ENCODE measurements at regions not wholly inside any gene's neighbourhood (a gene's known extent, or its start where the extent isn't known, plus 50 kb on each side); places are given as distances from the start of the nearest gene placed in this dataset.

DNA sequence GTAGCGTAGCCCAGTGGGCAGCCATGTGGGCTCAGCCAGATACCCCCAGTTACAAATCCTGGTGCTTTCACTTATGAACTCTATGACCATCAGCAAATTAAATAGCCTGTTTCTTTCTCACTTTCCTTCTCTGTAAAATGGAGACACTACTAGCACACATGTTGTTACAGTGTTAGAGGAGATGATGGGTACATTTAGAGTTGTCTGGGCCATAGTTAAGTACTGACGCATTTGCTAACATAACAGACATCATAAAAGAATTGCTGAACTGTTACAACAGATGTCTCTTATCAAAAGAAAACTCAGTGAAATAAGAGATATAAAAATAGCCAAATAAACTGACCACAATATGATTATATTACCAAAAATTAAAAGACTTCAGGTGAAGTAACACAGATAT, 69.9 kb upstream of the DOK5 start:
- in situ Hi-C loops (cut with HindIII; ENCODE audit: low sequenced_read_pairs): no loop called here
- DNase-seq (ENCODE audit: low spot score): no peak

DNA sequence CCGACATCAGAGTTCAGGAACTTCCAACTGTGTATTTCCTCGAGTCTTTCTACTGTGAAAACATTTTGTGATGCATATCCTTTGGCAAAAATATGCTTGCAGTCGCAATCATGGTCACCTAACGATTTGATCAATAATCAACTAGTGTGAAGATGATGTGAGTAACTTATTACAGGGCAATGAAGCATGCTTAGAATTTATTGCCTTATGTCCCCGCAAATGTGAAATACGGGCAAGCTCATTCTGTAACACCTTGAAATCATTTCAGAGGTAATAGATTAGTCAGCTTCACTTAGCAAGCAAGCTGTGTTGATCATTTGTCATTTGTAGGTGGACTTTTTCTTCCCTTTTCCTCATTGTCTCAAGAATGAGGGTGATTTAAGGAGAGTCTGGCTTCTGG, 67.9 kb upstream of the DOK5 start:
- DNase-seq (ENCODE audit: low spot score): no peak
- in situ Hi-C loops (cut with HindIII; ENCODE audit: low sequenced_read_pairs): no loop called here

DNA sequence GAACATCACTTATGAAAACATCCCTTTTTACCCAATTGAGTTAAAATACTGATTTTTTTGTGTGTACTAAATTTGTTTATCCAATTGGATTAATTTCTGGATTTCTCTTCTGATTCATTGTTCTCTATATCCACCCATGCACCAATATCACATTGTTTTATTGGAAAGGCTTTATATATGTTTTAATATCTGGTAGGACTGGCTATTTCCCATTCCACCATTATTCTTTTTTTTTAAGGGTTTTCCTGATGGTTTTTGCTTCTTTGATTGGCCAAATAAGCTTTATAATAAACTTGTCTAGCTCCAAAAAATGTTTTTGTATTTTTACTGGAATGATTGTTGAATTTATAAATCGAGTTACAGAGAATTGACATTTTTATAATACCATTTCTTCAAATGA, 59.4 kb upstream of the DOK5 start:
- in situ Hi-C loops (cut with HindIII; ENCODE audit: low sequenced_read_pairs): no loop called here
- DNase-seq (ENCODE audit: low spot score): no peak

DNA sequence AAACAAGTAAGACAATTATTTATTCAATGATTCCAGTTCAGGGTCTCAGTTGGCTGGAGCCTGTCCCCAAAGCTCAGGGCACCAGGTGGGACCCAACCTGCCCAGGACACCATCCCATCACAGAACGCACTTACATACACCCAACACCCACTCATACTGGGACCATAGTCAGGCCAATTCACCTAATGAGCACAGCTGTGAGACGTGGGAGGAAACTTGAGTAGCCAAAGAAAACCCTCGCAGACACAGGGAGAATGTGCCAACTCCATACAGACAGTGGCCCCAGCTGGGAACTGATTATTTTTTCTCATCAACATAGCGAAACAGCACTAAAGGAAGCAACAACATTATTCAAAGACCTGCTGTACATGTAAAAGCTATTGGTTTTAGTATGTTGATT, 58.6 kb upstream of the DOK5 start:
- in situ Hi-C loops (cut with HindIII; ENCODE audit: low sequenced_read_pairs): no loop called here

DNA sequence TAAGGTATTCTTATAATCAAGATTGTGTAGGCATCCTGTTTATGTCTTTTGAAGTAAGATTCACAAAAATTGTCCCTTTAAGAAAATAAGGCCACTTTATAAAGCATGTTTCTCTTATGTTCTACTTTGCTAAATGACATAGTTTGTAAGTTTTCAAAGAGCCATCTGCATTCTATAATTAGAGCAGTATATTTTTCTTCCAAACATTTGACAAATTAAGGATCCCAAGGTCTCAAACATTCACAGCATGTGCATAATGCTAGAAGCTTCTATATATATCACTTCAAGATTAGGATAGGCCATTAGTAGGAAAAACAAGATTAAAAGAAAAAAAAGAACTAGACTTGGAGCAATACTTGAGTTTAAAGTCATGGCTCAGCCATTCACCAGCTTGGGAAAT, 55.9 kb upstream of the DOK5 start:
- DNase-seq (ENCODE audit: low spot score): no peak
- in situ Hi-C loops (cut with HindIII; ENCODE audit: low sequenced_read_pairs): no loop called here

More for the DNA sequence above, 58.6 kb upstream of the DOK5 start:
- no peak for DNase-seq (ENCODE audit: low spot score)

Measured in G401 (cell line).